Spleen (tissue), 11 donors: ENCODE measurements at regions not wholly inside any gene's neighbourhood (a gene's known extent, or its start where the extent isn't known, plus 50 kb on each side); places are given as distances from the start of the nearest gene placed in this dataset.
"Not testable (repeated sequence)": the region's sequence is repeated elsewhere in the genome, so short reads cannot be mapped to it uniquely, and the experiment has no call there.

Source experiments
- DNase-seq: peaks from one replicate; pipeline ENCODE4 v3.0.0-alpha.2; 2020
- H3K27ac ChIP-seq, 8 donors: fragments of 200-600 bp; sonication (generic) in 7 of 8; 1 replicate in 4 of 8; 2 replicates in 4 of 8; pipeline versions ENCODE4 v1.5.0 to v1.8.0; 2016 to 2021; ENCODE audit warnings: inconsistent platforms in 4 of 8, mild to moderate bottlenecking in 4 of 8, moderate library complexity in 1 of 8
- H3K27me3 ChIP-seq, 7 donors: fragments of 200-600 bp; sonication (generic) in 6 of 7; replicated peaks in 1 of 7; 1 replicate in 4 of 7; 2 replicates in 3 of 7; pipeline versions ENCODE4 v1.5.0 to v1.8.0; 2016 to 2021; ENCODE audit warnings: inconsistent platforms in 3 of 7, mild to moderate bottlenecking in 1 of 7
- H3K36me3 ChIP-seq, 6 donors: fragments of 200-600 bp; sonication (generic) in 5 of 6; 1 replicate in 4 of 6; 2 replicates in 2 of 6; pipeline versions ENCODE4 v1.5.0 to v1.8.0; 2016 to 2021; ENCODE audit warnings: inconsistent platforms in 2 of 6
- H3K4me1 ChIP-seq, 6 donors: fragments of 200-600 bp; sonication (generic) in 5 of 6; 1 replicate in 3 of 6; 2 replicates in 3 of 6; pipeline versions ENCODE4 v1.5.0 to v1.8.0; 2016 to 2021; ENCODE audit warnings: inconsistent platforms in 3 of 6
- H3K4me3 ChIP-seq, 8 donors: fragments of 200-600 bp; sonication (generic) in 7 of 8; 1 replicate in 4 of 8; 2 replicates in 4 of 8; pipeline versions ENCODE4 v1.5.0 to v1.8.0; 2016 to 2021; ENCODE audit warnings: inconsistent platforms in 4 of 8, mild to moderate bottlenecking in 4 of 8, moderate library complexity in 2 of 8
- H3K9me3 ChIP-seq, 8 donors: fragments of 200-600 bp; sonication (generic) in 7 of 8; 1 replicate in 4 of 8; 2 replicates in 4 of 8; pipeline versions ENCODE4 v1.5.0 to v1.8.0; 2016 to 2021; ENCODE audit warnings: inconsistent platforms in 4 of 8
- POLR2A ChIP-seq, 3 donors: fragments of 450-650 bp; IDR thresholded peaks; one replicate each; pipeline ENCODE4 v1.5.1; 2017; ENCODE audit warnings: antibody characterized with exemption in 3 of 3, mild to moderate bottlenecking in 1 of 3
- POLR2AphosphoS5 ChIP-seq, 3 donors: sonication (generic); formaldehyde crosslinking; IDR thresholded peaks; one replicate each; pipeline ENCODE4 v1.5.1; 2017; ENCODE audit warnings: antibody characterized with exemption in 3 of 3
- WGBS, 5 donors: extraction: QIAGEN DNeasy Blood & Tissue Kit in 3 of 5; methylation state at CpG; one replicate each; pipeline versions ENCODE4 v1.1.5 to v1.1.7; 2013 to 2018; 5-methylcytosine and 5-hydroxymethylcytosine counted together
- intact Hi-C: fragments of 100-400 bp; cut with DNase I; formaldehyde crosslinking; loops from one replicate; pipeline ENCODE4 v1.15.0; 2023; ENCODE audit warnings: low total_unique reads
- TF ChIP-seq, protein P1 (sequence below), 11 experiments: fragments of 200-600 bp in 7 of 11; fragments of 450-650 bp in 4 of 11; sonication (generic) in 4 of 11; IDR thresholded peaks in 8 of 11; conservative IDR thresholded peaks in 3 of 11; 1 replicate in 7 of 11; 2 replicates in 4 of 11; pipeline versions ENCODE4 v1.4.0 to v1.8.0; 2016 to 2021; ENCODE audit warnings: antibody characterized with exemption in 11 of 11, inconsistent platforms in 4 of 11, mild to moderate bottlenecking in 1 of 11
- donor health status: healthy with polysubstance abuse.
- donor health status: DM: no; HTN: no; CAD: no; lungs with moderate emphysema.
- donor health status: DM: no; HTN: no; CAD: no.
- donor health status: Bipolar disorder and iron deficiency.
- donor health status: healthy.
- donor health status: DM: no; HTN: no; CAD: no.
- donor health status: DM: yes; HTN: yes; CAD: no.

DNA sequence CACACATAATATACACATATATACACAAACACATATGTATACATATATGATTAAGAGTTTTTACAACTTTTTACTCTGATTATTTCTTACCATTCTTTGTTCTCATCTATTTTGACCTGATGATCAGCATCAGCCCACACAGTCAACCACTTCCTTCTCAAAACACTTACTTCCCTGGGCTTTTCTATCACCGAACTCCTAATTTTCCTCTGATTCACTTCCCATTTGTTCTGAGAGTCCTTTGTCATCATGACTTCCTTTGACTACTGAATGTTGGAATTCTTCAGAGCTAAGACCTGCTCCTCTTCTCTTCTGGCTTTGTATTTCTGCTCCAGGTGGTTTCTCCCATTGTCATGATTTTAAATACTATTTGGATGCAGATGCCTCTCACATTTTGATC, 209.5 kb upstream of the AFF2 start:
- TF ChIP-seq POLR2A (IDR thresholded peaks at IDR 0.05) = no peak
- TF ChIP-seq, protein P1, sequence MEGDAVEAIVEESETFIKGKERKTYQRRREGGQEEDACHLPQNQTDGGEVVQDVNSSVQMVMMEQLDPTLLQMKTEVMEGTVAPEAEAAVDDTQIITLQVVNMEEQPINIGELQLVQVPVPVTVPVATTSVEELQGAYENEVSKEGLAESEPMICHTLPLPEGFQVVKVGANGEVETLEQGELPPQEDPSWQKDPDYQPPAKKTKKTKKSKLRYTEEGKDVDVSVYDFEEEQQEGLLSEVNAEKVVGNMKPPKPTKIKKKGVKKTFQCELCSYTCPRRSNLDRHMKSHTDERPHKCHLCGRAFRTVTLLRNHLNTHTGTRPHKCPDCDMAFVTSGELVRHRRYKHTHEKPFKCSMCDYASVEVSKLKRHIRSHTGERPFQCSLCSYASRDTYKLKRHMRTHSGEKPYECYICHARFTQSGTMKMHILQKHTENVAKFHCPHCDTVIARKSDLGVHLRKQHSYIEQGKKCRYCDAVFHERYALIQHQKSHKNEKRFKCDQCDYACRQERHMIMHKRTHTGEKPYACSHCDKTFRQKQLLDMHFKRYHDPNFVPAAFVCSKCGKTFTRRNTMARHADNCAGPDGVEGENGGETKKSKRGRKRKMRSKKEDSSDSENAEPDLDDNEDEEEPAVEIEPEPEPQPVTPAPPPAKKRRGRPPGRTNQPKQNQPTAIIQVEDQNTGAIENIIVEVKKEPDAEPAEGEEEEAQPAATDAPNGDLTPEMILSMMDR (IDR thresholded peaks at IDR 0.05 in 8 of 11, conservative IDR thresholded peaks at IDR 0.05 in 3 of 11) = no peak
- TF ChIP-seq POLR2AphosphoS5 (IDR thresholded peaks at IDR 0.05) = no peak
- Histone ChIP-seq H3K9me3 (no peaks in the 10 kb centered on the region), H3K27me3 (no peaks in the 10 kb centered on the region), H3K4me1 (no peaks in the 10 kb centered on the region), H3K36me3 (no peaks in the 10 kb centered on the region), H3K27ac (no peak overlapping the region), H3K4me3 (no peak overlapping the region)
- WGBS, 5 donors = 9 to 52% (median 42%) methylated on average over 1 of the region's 1 CpG
- intact Hi-C loops = no loop called here
- no peak for DNase-seq

GRCh38 chrX:148298737-148299136, 201.7 kb upstream of the AFF2 start:
- no peak for DNase-seq
- H3K27me3 ChIP-seq = no peaks in the 10 kb centered on the region
- no peaks in the 10 kb centered on the region for H3K4me1 ChIP-seq
- H3K27ac ChIP-seq = no peak overlapping the region
- WGBS, 5 donors = 78 to 88% (median 80%) methylated on average over 2 of the region's 2 CpGs
- H3K36me3 ChIP-seq = no peaks in the 10 kb centered on the region
- intact Hi-C loops = no loop called here
- TF ChIP-seq POLR2A (IDR thresholded peaks at IDR 0.05) (no peak), POLR2AphosphoS5 (IDR thresholded peaks at IDR 0.05) (no peak)
- TF ChIP-seq, protein P1 (IDR thresholded peaks at IDR 0.05 in 8 of 11, conservative IDR thresholded peaks at IDR 0.05 in 3 of 11) = no peak
- no peak overlapping the region for H3K4me3 ChIP-seq
- no peaks in the 10 kb centered on the region for H3K9me3 ChIP-seq

- H3K4me3 ChIP-seq, H3K4me1 ChIP-seq, H3K9me3 ChIP-seq, intact Hi-C loops, H3K27ac ChIP-seq, H3K36me3 ChIP-seq, DNase-seq, H3K27me3 ChIP-seq: not testable (repeated sequence)
- 80 to 100% (median 93%) methylated on average over 5 to 9 of the region's 9 CpGs for WGBS, 5 donors
Observed at GRCh38 chrX:148305214-148305613, 195.2 kb upstream of the AFF2 start.

DNA sequence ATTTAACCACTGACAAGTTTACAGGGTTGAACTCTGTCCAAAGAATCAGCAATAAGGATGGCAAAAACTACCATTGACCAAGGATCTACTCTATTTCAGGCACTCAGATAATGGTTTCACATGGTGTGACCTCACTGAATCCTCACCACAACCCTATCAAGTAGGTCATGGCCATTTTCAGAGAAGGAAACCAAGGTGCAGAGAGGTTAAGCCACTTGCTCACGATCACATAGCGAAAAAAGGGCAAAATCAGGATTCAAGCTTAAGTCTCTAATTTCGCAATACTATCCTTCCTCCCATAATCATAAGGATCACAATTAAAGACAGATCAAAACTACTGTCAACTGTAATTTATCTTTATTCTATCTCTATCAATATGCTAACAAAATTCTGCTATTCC, 191.0 kb upstream of the AFF2 start:
- H3K9me3 ChIP-seq = no peaks in the 10 kb centered on the region
- intact Hi-C loops = no loop called here
- 70 to 83% (median 80%) methylated on average over 3 of the region's 3 CpGs for WGBS, 5 donors

More for the DNA sequence above, 191.0 kb upstream of the AFF2 start:
- Histone ChIP-seq H3K27ac (no peak overlapping the region), H3K4me3 (no peak overlapping the region), H3K27me3 (no peaks in the 10 kb centered on the region), H3K4me1 (peaks cover 0 to 10% (median 0%) of the 10 kb centered on the region in 6 donors), H3K36me3 (no peaks in the 10 kb centered on the region)
- TF ChIP-seq, protein P1 (IDR thresholded peaks at IDR 0.05 in 8 of 11, conservative IDR thresholded peaks at IDR 0.05 in 3 of 11) = no peak
- TF ChIP-seq POLR2A (IDR thresholded peaks at IDR 0.05) = no peak
- no peak for TF ChIP-seq POLR2AphosphoS5 (IDR thresholded peaks at IDR 0.05)
- no peak for DNase-seq
